WI38 (cell line): ENCODE measurements at regions not wholly inside any gene's neighbourhood (a gene's known extent, or its start where the extent isn't known, plus 50 kb on each side); places are given as distances from the start of the nearest gene placed in this dataset.

Source experiments
- H3K4me3 ChIP-seq: 2 replicates; pipeline ENCODE4 v1.5.1; 2011; ENCODE audit warnings: low read depth, mild to moderate bottlenecking, control low read depth, low read length
- TF ChIP-seq, protein P1 (sequence below): IDR thresholded peaks from 2 replicates; pipeline ENCODE4 v1.5.1; 2012; ENCODE audit warnings: low read depth, mild to moderate bottlenecking, control low read depth, low read length

GRCh38 chr12:89959179-89959578 lies 250.5 kb upstream of the ATP2B1 start:
- TF ChIP-seq, protein P1, sequence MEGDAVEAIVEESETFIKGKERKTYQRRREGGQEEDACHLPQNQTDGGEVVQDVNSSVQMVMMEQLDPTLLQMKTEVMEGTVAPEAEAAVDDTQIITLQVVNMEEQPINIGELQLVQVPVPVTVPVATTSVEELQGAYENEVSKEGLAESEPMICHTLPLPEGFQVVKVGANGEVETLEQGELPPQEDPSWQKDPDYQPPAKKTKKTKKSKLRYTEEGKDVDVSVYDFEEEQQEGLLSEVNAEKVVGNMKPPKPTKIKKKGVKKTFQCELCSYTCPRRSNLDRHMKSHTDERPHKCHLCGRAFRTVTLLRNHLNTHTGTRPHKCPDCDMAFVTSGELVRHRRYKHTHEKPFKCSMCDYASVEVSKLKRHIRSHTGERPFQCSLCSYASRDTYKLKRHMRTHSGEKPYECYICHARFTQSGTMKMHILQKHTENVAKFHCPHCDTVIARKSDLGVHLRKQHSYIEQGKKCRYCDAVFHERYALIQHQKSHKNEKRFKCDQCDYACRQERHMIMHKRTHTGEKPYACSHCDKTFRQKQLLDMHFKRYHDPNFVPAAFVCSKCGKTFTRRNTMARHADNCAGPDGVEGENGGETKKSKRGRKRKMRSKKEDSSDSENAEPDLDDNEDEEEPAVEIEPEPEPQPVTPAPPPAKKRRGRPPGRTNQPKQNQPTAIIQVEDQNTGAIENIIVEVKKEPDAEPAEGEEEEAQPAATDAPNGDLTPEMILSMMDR: no peak
- H3K4me3 ChIP-seq: no peak overlapping the region

DNA sequence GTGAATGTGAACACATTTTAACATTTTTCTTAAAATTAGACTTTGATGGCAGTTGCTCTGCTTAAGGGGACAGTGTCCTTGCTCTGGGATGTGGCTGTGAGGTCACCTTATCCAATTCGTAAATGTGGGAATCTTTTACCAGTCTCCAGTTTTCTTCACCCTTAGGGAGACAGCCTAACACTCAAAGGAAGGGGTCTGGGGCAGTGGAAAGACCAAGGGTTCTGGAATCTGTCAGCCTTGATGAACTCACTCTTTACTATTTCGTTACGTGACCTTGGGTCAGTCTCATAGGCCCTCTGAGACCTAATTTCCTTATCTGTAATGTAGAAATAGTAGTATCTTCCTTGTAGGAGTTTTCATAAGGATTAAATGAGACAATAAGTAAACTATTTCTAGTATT lies 245.6 kb upstream of the ATP2B1 start:
- H3K4me3 ChIP-seq: no peak overlapping the region
- TF ChIP-seq, protein P1: no peak

DNA sequence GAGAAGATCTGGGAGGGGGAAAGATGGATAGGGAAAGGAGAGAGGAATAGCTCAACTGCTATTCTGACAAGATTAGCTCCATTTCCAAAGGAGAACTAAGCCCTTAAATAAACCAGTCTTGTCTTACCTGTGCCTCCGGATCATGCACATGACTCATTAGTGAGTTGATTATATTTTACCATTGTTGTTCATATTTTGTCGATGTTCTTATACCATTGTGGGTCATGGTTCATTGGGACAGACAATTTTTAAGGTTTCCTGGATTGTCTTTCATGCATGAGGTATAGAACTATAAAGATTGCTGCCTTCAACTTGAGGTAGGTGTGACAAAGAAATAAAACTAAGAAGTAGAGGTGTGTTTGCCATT lies 243.0 kb upstream of the ATP2B1 start:
- TF ChIP-seq, protein P1: no peak
- H3K4me3 ChIP-seq: no peak overlapping the region

DNA sequence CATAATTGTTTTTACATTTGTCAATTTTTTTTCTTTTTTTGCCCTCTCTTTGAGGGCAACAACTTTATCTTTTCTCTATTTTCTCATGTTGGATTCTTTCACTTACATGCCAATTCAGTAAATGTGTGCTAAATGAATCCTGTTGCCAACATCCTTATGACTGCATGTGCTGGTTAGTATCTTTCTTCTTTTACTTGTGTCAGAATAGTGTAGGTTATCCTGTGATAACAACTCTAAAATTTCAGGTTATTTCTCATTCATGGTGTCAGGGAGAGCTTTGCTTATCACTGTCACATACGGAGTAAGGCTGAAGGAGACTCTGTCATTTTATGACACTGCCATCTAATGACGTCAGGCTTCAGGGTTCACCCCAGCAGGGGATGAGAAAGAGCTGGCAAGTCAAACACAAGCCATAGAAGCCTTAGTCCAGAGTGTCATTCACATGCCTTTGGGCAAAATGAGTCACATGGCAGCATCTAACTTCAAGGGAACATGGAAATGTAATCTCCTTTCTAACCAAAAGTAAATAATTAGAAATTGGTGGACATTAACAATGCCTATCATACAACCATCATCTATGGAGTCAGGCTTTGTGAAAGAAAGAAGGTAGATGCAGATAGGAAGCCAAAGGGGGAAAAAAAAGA lies 242.5 kb upstream of the ATP2B1 start:
- H3K4me3 ChIP-seq: no peak overlapping the region

DNA sequence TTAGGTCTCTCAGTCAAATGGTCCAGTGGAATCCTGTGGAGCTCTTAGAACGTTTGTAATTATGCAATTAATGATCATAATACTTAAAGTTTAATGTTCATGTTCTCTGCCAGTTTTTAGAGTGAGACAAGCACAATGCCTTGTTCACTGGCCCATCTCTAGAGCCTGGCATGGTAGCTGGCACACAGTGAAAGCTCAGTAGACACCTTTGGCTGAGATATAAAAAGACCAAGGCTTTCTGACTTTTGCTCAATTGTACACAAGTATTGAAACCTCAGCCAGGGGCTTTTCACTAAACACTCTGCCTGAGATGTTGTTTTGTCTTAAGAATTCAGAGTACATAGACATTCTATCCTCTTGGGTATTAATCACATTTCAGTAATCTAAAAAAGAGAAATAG lies 241.8 kb upstream of the ATP2B1 start:
- H3K4me3 ChIP-seq: no peak overlapping the region
- TF ChIP-seq, protein P1: no peak

More for the DNA sequence above, 242.5 kb upstream of the ATP2B1 start:
- TF ChIP-seq, protein P1: no peak

GRCh38 chr12:89949457-89950195 lies 241.0 kb upstream of the ATP2B1 start:
- TF ChIP-seq, protein P1: no peak
- no peak overlapping the region for H3K4me3 ChIP-seq
